HCT116 (cell line): ENCODE measurements at regions not wholly inside any gene's neighbourhood (a gene's known extent, or its start where the extent isn't known, plus 50 kb on each side); places are given as distances from the start of the nearest gene placed in this dataset.

Experiments
- ATAC-seq: fragments of 200-7000 bp; cut with Tn5 transposase; 2 replicates; pipeline ENCODE4 v1.9.1; 2020; ENCODE audit warnings: mild to moderate bottlenecking, moderate library complexity
- BruUV-seq: library from RNA; stranded (reverse); fragments of 400-500 nt; replicated peaks from 2 replicates; lab custom pipeline; 2021; lab: Mats Ljungman, UMichigan
- CTCF ChIA-PET: fragments of 300-600 bp; sonication (Branson Sonifier 250); formaldehyde crosslinking; loops from one replicate; lab custom pipeline; 2021; ENCODE audit warnings: antibody characterized with exemption; lab: Charles Lee
- POLR2A ChIA-PET: fragments of 300-600, 350-600 bp; sonication (Branson Sonifier 250); formaldehyde crosslinking; loops from one replicate; lab custom pipeline; 2021; ENCODE audit warnings: antibody characterized with exemption; lab: Charles Lee
- RAD21 ChIA-PET, 2 experiments: fragments of 300-600 bp; sonication (Branson Sonifier 250); formaldehyde crosslinking; loops; one replicate each; lab custom pipeline; 2023; ENCODE audit warnings: low total read pairs in 2 of 2; ENCODE audit not compliant: uncharacterized antibody in 2 of 2, unreplicated experiment in 2 of 2, low non-redundant PET in 1 of 2; lab: Charles Lee
- DNase-seq: peaks from one replicate; pipeline ENCODE4 v3.0.0-alpha.2; 2010; ENCODE audit warnings: low read depth, low spot score
- H2AFZ ChIP-seq: fragments of 200-600 bp; shearing (Covaris generic), sonication (generic); 2 replicates; pipeline ENCODE4 v1.6.1; 2017; ENCODE audit warnings: low read depth, mixed run types, mixed read lengths, antibody characterized with exemption, low read length; ENCODE audit not compliant: poor library complexity, severe bottlenecking
- H3K27ac ChIP-seq: 2 replicates; pipeline ENCODE4 v1.5.1; 2012; ENCODE audit warnings: low read depth, low read length
- H3K27me3 ChIP-seq: fragments of 200-600 bp; sonication (generic); 2 replicates; pipeline ENCODE4 v1.6.1; 2016; ENCODE audit warnings: mixed run types, low read length, mixed read lengths; ENCODE audit not compliant: insufficient read depth
- H3K36me3 ChIP-seq, 2 experiments: fragments of 200-500 bp in 1 of 2; fragments of 200-600 bp in 1 of 2; sonication (Bioruptor generic) in 1 of 2; sonication (generic) in 1 of 2; 2 replicates each; pipeline versions ENCODE4 v1.5.1 to v1.6.1; 2014 to 2016; ENCODE audit warnings: low read length in 2 of 2, inconsistent platforms in 1 of 2, mixed read lengths in 1 of 2, mixed run types in 1 of 2; ENCODE audit not compliant: insufficient read depth in 2 of 2, control insufficient read depth in 1 of 2
- H3K4me1 ChIP-seq, 2 experiments: fragments of 200-600 bp in 1 of 2; sonication (generic) in 1 of 2; 2 replicates each; pipeline versions ENCODE4 v1.5.1 to v1.6.1; 2012 to 2017; ENCODE audit warnings: low read length in 2 of 2, inconsistent platforms in 1 of 2, mild to moderate bottlenecking in 1 of 2, mixed read lengths in 1 of 2, mixed run types in 1 of 2, moderate library complexity in 1 of 2; ENCODE audit not compliant: insufficient read depth in 2 of 2, control insufficient read depth in 1 of 2
- H3K4me2 ChIP-seq: fragments of 200-600 bp; sonication (generic); 2 replicates; pipeline ENCODE4 v1.6.1; 2017; ENCODE audit warnings: mixed run types, low read length, mixed read lengths
- H3K4me3 ChIP-seq, 2 experiments: fragments of 200-600 bp in 1 of 2; sonication (generic) in 1 of 2; replicated peaks in 1 of 2; 2 replicates each; pipeline ENCODE4 v1.5.1; 2011 to 2016; ENCODE audit warnings: low read length in 2 of 2, control low read depth in 1 of 2, low read depth in 1 of 2, mild to moderate bottlenecking in 1 of 2, mixed read lengths in 1 of 2, mixed run types in 1 of 2
- H3K79me2 ChIP-seq: fragments of 200-600 bp; sonication (generic); 2 replicates; pipeline ENCODE4 v1.6.1; 2017; ENCODE audit warnings: mild to moderate bottlenecking, mixed run types, low read length, moderate library complexity, mixed read lengths; ENCODE audit not compliant: insufficient read depth
- H3K9ac ChIP-seq: fragments of 200-600 bp; sonication (generic); 2 replicates; pipeline ENCODE4 v1.6.1; 2016; ENCODE audit warnings: low read length, mixed read lengths
- H3K9me2 ChIP-seq: fragments of 200-600 bp; sonication (generic), shearing (Covaris generic); 2 replicates; pipeline ENCODE4 v1.6.1; 2017; ENCODE audit warnings: mixed run types, mild to moderate bottlenecking, moderate library complexity; ENCODE audit not compliant: insufficient read depth
- H3K9me3 ChIP-seq, 2 experiments: fragments of 200-500 bp in 1 of 2; fragments of 200-600 bp in 1 of 2; sonication (Bioruptor generic) in 1 of 2; sonication (generic) in 1 of 2; 2 replicates each; pipeline ENCODE4 v1.6.1; 2014 to 2017; ENCODE audit warnings: low read length in 2 of 2, mixed read lengths in 2 of 2, inconsistent platforms in 1 of 2, low read depth in 1 of 2, mild to moderate bottlenecking in 1 of 2, mixed run types in 1 of 2, moderate library complexity in 1 of 2; ENCODE audit not compliant: control insufficient read depth in 1 of 2, insufficient read depth in 1 of 2
- H4K20me1 ChIP-seq: fragments of 200-600 bp; sonication (generic), shearing (Covaris generic); 2 replicates; pipeline ENCODE4 v1.6.1; 2017; ENCODE audit warnings: mixed run types, mild to moderate bottlenecking, moderate library complexity; ENCODE audit not compliant: insufficient read depth
- ATF3 ChIP-seq: IDR thresholded peaks from 2 replicates; pipeline ENCODE4 v1.6.1; 2012
- CBX3 ChIP-seq: IDR thresholded peaks from 2 replicates; pipeline ENCODE4 v1.6.1; 2012; ENCODE audit warnings: low read depth
- CTCF ChIP-seq, 3 experiments: fragments of 200-600 bp in 1 of 3; sonication (generic) in 1 of 3; IDR thresholded peaks in 2 of 3; conservative IDR thresholded peaks in 1 of 3; 2 replicates each; pipeline ENCODE4 v1.5.1; 2012 to 2017; ENCODE audit warnings: low read depth in 2 of 3, low read length in 2 of 3, antibody characterized with exemption in 1 of 3, borderline replicate concordance in 1 of 3, control low read depth in 1 of 3, mild to moderate bottlenecking in 1 of 3, mixed read lengths in 1 of 3, mixed run types in 1 of 3, moderate library complexity in 1 of 3; ENCODE audit not compliant: insufficient read depth in 1 of 3
- EGR1 ChIP-seq: IDR thresholded peaks from 2 replicates; pipeline ENCODE4 v1.6.1; 2012; ENCODE audit warnings: low read depth
- ELF1 ChIP-seq: IDR thresholded peaks from 2 replicates; pipeline ENCODE4 v1.6.1; 2012; ENCODE audit warnings: low read depth, borderline replicate concordance
- EZH2 ChIP-seq: fragments of 200-600 bp; sonication (generic); IDR thresholded peaks from 2 replicates; pipeline ENCODE4 v1.6.1; 2017; ENCODE audit warnings: antibody characterized with exemption, mixed run types
- EZH2phosphoT487 ChIP-seq: fragments of 200-600 bp; IDR thresholded peaks from 2 replicates; pipeline ENCODE4 v1.6.1; 2018; ENCODE audit warnings: antibody characterized with exemption, borderline replicate concordance
- FOSL1 ChIP-seq: IDR thresholded peaks from 2 replicates; pipeline ENCODE4 v1.6.1; 2012; ENCODE audit warnings: low read depth
- JUND ChIP-seq: IDR thresholded peaks from 2 replicates; pipeline ENCODE4 v1.6.1; 2012
- MAX ChIP-seq: IDR thresholded peaks from 2 replicates; pipeline ENCODE4 v1.6.1; 2012
- POLR2A ChIP-seq: IDR thresholded peaks from 2 replicates; pipeline ENCODE4 v1.7.0; 2011; ENCODE audit warnings: borderline replicate concordance; ENCODE audit not compliant: insufficient read depth, insufficient read length; ENCODE audit errors: extremely low read depth
- POLR2AphosphoS5 ChIP-seq: IDR thresholded peaks from 2 replicates; pipeline ENCODE4 v1.6.1; 2011; ENCODE audit warnings: mild to moderate bottlenecking, low read depth, low read length, moderate library complexity
- RAD21 ChIP-seq: IDR thresholded peaks from 2 replicates; pipeline ENCODE4 v1.6.1; 2012; ENCODE audit warnings: low read depth, mild to moderate bottlenecking
- REST ChIP-seq: IDR thresholded peaks from 2 replicates; pipeline ENCODE4 v1.6.1; 2012; ENCODE audit warnings: low read depth
- SP1 ChIP-seq: IDR thresholded peaks from 2 replicates; pipeline ENCODE4 v1.6.1; 2012; ENCODE audit warnings: low read depth
- SRF ChIP-seq: IDR thresholded peaks from 2 replicates; pipeline ENCODE4 v1.6.1; 2012; ENCODE audit warnings: low read depth
- TCF7L2 ChIP-seq: IDR thresholded peaks from 2 replicates; pipeline ENCODE4 v1.7.0; 2011; ENCODE audit warnings: borderline replicate concordance, inconsistent platforms; ENCODE audit not compliant: insufficient read depth, insufficient read length; ENCODE audit errors: extremely low read depth
- YY1 ChIP-seq: IDR thresholded peaks from 2 replicates; pipeline ENCODE4 v1.6.1; 2011; ENCODE audit warnings: low read length, low read depth, moderate library complexity, mild to moderate bottlenecking; ENCODE audit not compliant: insufficient replicate concordance; ENCODE audit errors: extremely low read depth
- ZBTB33 ChIP-seq: IDR thresholded peaks from 2 replicates; pipeline ENCODE4 v1.6.1; 2011; ENCODE audit warnings: mild to moderate bottlenecking, low read length, moderate library complexity; ENCODE audit not compliant: insufficient replicate concordance; ENCODE audit errors: extremely low read depth
- ZNF274 ChIP-seq: fragments of 200-500 bp; sonication (Bioruptor generic); IDR thresholded peaks from 2 replicates; pipeline ENCODE4 v1.6.1; 2014; ENCODE audit warnings: mild to moderate bottlenecking, low read depth, low read length, inconsistent platforms
- intact Hi-C: fragments of 100-400 bp; cut with micrococcal nuclease; formaldehyde crosslinking; loops from 2 replicates; pipeline ENCODE4 v1.10.0; 2022

GRCh38 chr3:67073812-67074211, 75.7 kb downstream of the KBTBD8 start:
- H3K79me2 ChIP-seq: no peaks in the 10 kb centered on the region
- H3K4me1 ChIP-seq: no peaks in the 10 kb centered on the region
- H3K36me3 ChIP-seq: no peaks in the 10 kb centered on the region
- no peak overlapping the region for H3K4me3 ChIP-seq
- intact Hi-C loops: no loop called here
- POLR2A ChIA-PET: no interaction called here
- BruUV-seq: no TSS peak
- H3K9ac ChIP-seq: no peak overlapping the region
- H3K27me3 ChIP-seq: peaks cover 17% of the 10 kb centered on the region
- CTCF ChIA-PET: no interaction called here
- no peak overlapping the region for H2AFZ ChIP-seq
- H3K9me3 ChIP-seq: no peaks in the 10 kb centered on the region
- H3K4me2 ChIP-seq: no peak overlapping the region
- no peak for DNase-seq
- H4K20me1 ChIP-seq: no peaks in the 10 kb centered on the region
- RAD21 ChIA-PET: no interaction called here
- no peak for ATAC-seq
- H3K9me2 ChIP-seq: no peaks in the 10 kb centered on the region
- H3K27ac ChIP-seq: no peak overlapping the region
- TF ChIP-seq ZBTB33 (no peak), CTCF (IDR thresholded peaks at IDR 0.05 in 2 of 3, conservative IDR thresholded peaks at IDR 0.05 in 1 of 3; ENCODE audit: borderline replicate concordance in 1 of 3, insufficient read depth in 1 of 3, low read depth in 2 of 3, low read length in 2 of 3) (no peak), SRF (no peak), POLR2A (no peak), ATF3 (no peak), CBX3 (no peak), RAD21 (no peak), TCF7L2 (no peak), EZH2 (no peak), REST (no peak), SP1 (no peak), POLR2AphosphoS5 (no peak), ZNF274 (no peak), EGR1 (no peak), FOSL1 (no peak), ELF1 (no peak), MAX (no peak), JUND (no peak), EZH2phosphoT487 (no peak), YY1 (no peak)
